ENCODE measurements at regions not wholly inside any gene's neighbourhood (a gene's known extent, or its start where the extent isn't known, plus 50 kb on each side); places are given as distances from the start of the nearest gene placed in this dataset.

GRCh38 chr13:70668983-70669382 is 560.7 kb upstream of the KLHL1 start:
- no peak for FAIRE-seq
- no peak for DNase-seq (ENCODE audit: low spot score)

GRCh38 chr13:70668293-70668692 is 560.0 kb upstream of the KLHL1 start:
- no peak for DNase-seq (ENCODE audit: low spot score)
- no peak for FAIRE-seq

DNA sequence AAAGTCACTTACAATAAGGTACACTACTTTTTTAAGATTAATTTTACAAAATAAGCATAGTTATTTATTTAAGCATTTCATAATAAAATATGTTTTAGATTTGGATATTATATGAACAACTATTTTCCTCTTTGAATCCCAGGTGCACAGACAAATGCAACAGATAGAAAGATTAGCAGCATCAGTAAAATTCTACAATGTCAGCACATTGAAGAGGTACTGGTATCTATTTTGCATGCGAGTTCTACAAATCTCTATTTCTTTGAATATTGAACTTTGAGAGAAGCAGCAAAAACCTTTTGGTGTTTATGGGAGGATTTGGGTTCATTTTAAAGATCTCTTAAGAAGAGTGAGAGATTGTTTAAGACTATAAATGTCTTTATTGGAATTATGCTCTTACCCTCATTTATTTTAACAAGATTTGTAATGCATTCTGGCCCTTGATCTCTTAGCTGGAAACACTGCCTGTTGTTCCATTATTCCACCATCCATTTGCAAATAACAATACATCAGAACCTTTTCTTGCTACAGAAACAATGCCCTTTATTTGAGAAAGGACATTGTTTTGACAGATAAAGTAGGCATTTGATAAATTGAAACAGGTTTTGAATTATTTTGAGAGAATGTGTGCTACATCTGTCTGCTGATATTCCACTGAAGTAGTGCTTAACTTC is 558.8 kb upstream of the KLHL1 start:
- no peak for DNase-seq (ENCODE audit: low spot score)
- no peak for FAIRE-seq

DNA sequence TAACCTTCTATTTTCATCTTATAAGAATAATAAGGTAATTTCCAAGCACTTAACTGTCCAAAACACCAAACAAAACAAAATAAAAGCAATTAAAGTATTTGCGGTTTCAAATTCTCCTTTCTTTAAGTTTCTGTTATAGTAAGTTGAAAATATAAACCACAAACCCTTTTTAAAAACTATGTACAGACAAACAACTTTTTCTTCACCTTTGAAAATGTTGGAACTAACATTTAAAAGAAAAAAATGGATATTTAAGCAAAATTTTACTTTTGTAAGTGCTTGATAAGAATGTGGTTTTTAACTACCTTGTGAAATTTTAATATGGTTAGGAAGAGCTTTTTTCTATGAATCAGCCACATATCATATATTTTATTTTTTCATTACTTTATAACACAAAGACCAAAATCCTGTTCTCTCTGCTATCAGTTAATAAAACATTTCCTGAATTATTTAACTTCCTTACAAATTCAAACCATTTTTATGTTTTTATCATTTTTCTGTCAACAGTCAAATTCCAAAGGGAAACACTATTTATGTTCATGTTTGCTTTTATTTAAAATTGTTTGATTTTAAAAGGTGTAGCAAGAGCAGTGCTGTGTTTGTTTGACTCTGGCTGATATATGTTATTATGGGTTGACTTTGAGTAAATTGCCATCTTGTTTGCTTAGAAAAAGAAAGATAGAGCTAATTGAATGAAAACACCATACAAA is 554.1 kb upstream of the KLHL1 start:
- no peak for FAIRE-seq
- DNase-seq (ENCODE audit: low spot score), result no peak

DNA sequence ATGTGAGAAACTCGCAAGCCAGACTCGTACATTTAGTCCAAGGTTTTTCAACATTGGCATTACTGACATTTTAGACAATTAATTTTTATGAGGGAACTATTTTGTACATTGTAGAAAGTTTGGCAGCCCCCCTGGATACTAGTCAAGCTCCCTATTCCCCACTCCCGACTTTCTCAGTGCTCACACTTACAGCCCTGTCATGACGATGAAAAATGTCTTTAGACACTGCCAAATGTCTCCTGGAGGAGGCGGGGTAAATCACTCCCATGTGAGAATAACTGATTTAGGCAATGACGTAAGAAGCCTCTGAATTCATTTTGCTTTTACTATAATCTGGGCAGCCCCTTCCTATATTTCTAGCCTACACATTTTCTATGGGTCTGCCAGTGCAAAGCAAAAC is 535.8 kb upstream of the KLHL1 start:
- no peak for DNase-seq (ENCODE audit: low spot score)
- FAIRE-seq, result no peak

DNA sequence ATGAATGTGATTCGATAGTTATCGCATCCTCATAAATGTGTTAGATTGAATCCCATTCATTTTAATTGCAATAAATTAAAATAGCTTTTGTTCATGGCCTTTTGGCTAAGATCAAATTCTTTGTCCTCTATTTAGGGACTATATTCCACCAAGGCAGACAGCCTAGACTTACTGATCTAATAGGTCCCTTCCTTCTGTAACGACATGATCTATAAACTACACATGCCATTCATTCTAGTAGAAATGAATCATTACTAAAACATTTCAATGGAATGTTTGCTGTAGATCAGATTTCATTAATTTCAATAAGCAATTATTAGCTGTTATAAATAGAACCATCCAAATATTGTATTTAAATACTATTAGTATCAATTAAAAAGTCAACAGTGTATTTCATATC is 526.6 kb upstream of the KLHL1 start:
- FAIRE-seq (no peak), DNase-seq (ENCODE audit: low spot score) (peak; percentile 1)

- DNase-seq (ENCODE audit: low spot score) (no peak), FAIRE-seq (no peak)
These were observed 522.0 kb upstream of the KLHL1 start for GRCh38 chr13:70630247-70630646.

DNA sequence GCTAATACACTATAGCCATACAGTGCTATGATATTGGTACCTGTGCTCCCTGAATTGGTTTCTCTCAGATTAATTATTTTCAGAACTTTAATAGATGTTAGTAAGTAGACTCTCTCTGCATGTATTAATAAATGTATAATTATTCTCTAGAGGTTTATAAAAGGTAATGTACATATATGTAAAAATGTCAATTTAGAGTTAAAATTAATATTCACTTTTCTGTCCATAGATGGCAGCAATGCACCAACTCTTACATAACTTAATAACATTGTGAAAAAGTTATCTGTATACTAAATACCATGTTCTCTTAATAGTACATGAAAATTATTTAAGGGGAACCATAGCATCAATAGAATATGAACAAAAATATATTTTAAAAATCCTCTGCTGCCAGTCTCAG is 515.0 kb upstream of the KLHL1 start:
- no peak for DNase-seq (ENCODE audit: low spot score)
- no peak for FAIRE-seq

DNA sequence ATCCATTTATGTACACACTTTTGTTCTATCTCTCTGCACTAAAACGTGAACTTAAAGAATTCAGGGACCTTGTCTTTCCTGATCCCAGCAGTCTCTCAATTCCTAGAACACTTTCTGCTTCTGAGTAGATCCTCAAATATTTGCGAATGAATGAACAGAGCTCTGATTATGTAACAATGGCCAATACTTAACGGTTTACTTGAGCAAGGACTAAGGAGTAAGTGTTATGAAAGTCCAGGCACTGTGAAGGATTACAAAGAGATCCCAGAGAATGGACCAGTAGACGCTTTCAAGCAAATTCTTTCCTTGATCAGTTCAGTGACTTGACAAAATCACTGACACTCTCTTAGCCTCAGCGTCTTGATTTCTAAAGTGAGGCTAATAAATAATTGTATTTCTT is 514.5 kb upstream of the KLHL1 start:
- FAIRE-seq (no peak), DNase-seq (ENCODE audit: low spot score) (no peak)

- no peak for FAIRE-seq
These were observed 511.7 kb upstream of the KLHL1 start for GRCh38 chr13:70619936-70620335.

DNA sequence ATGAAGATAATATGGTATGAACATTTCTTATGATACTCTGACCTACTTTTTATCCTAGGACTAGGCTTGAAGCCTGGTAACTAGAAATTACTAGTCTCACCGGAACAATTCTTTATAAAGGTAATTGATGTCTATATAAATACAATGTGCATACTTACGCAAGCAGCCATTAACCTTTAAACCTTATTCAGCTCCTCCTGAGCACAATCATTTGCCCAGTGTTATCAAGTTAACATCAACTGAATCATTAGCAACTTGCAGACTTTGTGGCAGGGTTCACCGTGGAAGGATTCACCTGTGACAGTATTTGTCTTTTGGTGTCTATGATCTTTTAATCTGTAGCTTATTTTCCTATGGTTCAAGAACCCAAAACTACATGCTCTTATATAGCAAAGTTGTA is 508.6 kb upstream of the KLHL1 start:
- FAIRE-seq (no peak), DNase-seq (ENCODE audit: low spot score) (no peak)

More at GRCh38 chr13:70619936-70620335, 511.7 kb upstream of the KLHL1 start:
- no peak for DNase-seq (ENCODE audit: low spot score)

DNA sequence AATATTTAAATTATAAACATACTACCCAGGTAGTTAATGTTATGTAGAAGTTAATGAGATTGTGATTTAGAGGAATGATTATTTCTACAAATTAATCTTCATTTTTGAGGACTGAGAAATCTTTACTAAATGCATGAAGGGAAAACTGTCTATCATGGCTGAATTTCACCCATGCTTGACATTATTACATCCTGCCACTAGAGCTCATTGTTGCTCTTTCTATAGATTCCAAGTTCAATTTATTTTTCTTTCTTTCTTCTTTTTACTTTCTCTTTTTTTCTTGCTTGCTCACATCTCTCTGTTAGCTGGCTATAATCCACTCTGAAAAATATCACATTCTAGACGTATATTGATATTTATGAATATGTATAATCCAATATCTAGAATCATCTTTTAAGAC is 505.0 kb upstream of the KLHL1 start:
- DNase-seq (ENCODE audit: low spot score) (no peak), FAIRE-seq (no peak)

DNA sequence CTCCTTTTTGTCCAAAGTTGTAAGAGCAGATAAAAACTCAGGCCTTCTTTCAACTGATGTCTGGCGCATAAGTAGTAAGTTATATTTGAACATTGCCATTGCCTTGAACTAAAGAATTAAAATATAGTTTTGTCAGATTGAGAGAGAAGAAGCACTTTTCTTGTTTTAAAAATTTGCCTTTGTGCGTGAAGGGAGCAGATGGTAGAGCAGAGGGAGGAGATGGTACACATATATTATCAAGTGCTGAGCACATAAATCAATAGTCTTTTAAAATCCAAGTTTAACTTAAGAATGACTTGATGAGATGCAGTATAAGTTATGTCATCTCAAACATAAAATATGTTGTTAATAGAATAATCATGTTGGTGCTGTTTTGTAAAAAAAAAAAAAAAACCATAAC is 504.6 kb upstream of the KLHL1 start:
- DNase-seq (ENCODE audit: low spot score), result no peak
- FAIRE-seq, result no peak

DNA sequence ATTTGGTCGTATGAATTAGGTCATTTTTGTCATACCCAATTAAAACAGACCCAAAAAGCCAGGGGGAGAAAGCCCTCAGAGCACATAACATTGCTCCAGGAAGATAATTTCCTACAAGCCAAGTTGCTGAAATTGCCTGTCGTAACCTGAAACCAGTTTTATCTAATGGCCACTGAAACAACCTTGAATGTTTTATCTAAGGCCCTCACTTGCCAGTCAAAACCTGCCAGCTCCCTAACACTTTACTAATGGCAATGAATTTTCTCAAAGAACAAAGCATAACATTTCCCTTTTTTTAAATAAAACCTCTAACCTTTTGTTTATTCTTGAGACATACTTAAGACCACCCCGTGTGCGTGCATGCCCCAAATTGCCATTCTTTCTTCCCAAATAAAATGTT is 496.2 kb upstream of the KLHL1 start:
- no peak for DNase-seq (ENCODE audit: low spot score)
- no peak for FAIRE-seq

GRCh38 chr13:70593716-70594115 is 485.5 kb upstream of the KLHL1 start:
- no peak for FAIRE-seq
- no peak for DNase-seq (ENCODE audit: low spot score)

DNA sequence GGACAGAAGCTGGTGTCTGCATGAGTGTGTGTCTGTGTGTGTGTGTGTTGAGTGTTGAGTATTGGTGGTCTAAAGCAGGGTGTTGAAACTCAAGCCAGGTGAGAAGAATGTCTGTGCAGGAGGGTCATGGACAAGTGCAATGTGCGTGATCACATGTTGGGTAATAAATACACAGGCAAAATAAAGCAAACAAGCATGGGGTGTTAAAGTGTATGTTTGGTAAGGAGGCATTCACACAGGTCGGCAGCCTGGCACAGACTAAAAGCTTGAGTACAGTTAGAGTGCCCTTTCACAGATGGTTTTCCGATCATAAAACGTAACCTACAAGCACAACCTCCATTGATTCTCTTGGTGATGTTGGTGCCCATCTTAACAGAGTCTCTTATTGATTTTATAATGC is 476.9 kb upstream of the KLHL1 start:
- DNase-seq (ENCODE audit: low spot score) (no peak), FAIRE-seq (no peak)

DNA sequence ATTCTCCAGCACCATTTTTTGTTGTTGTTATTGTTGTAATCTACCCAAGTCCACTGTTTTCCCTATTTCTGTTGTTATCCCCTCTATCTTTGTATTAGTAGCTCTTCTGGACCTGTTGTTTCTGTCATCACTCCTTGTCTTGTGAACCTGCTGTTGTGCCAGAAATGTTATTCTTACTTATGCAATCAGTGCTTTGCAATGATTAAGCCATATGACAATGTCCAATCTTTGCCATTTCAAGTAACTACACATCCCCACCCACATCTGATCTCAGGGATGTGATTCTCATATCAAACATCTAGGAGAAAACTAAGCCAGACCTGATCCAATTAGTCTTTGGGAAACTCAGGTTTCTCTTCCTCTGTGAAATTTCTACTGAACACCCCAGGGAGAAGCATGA is 472.6 kb upstream of the KLHL1 start:
- no peak for FAIRE-seq

DNA sequence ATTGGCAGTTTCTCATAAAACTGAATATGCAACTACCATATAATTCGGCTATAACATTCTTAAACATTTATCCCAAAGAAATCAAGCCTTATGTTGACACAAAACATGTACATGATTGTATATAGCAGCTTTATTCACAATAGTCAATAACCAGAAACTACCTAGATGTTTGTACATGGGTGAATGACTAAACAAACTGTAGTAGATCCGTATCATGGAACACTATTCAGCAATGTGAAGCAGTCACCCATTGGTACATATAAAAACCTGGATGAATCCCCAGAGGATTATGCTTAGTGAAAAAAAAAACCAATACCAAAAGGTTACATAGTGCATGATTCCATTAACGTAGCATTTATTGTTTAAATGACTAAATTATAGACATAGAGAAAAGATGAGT is 471.7 kb upstream of the KLHL1 start:
- no peak for DNase-seq (ENCODE audit: low spot score)
- no peak for FAIRE-seq

More for the DNA sequence above, 472.6 kb upstream of the KLHL1 start:
- DNase-seq (ENCODE audit: low spot score), result no peak

DNA sequence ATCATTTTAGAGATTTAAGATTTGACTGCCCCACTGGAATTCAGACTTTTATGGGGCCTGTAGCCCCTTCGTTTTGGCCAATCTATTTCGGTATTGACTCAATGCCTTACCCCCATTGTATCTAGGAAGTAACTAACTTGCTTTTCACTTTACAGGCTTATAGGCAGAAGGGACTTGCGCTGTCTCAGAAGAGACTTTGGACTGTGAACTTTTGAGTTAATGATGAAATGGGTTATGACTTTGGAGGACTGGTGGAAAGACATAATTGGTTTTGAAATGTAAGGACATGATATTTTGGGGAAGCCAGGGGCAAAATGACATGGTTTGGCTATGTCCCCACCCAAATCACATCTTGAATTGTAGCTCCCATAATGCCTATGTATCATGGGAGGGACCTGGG is 463.0 kb upstream of the KLHL1 start:
- FAIRE-seq (no peak), DNase-seq (ENCODE audit: low spot score) (no peak)

DNA sequence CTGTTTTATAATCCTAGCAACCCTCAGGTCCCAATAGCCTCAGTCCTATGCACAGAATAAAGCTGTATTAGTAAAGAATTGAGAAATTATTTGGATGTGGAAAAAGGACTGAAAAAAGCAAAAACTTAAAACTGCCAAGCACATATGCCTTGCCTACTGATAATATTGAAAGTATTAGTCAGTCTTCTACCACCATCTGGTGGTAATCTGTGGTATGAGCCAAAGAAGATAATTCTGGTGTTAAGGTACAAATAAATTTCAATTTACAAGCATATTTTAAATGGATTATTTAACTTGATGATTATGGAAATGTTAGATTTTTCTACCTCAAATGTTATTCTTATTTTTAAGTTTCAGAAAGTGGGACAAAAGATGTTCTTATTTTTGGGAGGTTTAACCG is 460.3 kb upstream of the KLHL1 start:
- peak; percentile 4 for DNase-seq (ENCODE audit: low spot score)
- FAIRE-seq, result no peak

DNA sequence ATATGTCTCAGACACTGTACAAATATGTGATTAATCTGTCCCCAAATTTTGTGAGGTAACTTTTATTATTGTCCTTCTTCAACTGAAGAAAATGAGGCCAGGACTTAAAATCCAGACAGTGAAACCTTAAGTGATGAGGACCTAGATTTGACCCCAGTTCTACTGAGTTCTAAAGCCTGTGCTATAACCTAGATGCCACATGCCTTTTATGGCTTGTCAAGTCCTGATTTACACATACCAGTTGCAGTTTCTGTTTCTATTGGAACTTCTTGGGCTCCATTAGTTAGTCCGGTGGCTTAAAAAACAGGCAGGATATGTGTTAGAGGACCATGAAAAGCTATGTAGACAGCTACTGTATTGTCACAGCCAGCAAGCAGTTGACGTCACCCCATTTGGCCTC is 436.5 kb upstream of the KLHL1 start:
- DNase-seq (ENCODE audit: low spot score) (no peak), FAIRE-seq (no peak)

DNA sequence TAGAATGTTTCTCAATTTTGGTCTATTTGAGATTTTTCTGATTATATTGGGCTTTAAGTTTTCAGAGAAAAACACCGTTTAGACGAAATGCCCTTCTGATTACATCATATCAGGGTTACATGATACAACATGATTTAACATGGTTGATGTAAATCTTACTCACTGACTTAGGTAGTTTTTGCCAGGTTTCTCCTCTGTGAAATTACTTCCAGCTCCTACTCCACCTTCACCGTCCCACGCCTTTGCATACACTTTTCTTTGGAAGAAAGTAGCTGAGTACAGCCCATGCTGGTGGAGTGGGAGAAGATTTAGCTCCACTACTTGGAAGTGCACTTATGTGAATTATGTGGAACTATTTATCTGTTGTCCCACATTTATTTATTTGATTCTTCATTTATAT is 433.2 kb upstream of the KLHL1 start:
- no peak for FAIRE-seq
- DNase-seq (ENCODE audit: low spot score), result no peak

DNA sequence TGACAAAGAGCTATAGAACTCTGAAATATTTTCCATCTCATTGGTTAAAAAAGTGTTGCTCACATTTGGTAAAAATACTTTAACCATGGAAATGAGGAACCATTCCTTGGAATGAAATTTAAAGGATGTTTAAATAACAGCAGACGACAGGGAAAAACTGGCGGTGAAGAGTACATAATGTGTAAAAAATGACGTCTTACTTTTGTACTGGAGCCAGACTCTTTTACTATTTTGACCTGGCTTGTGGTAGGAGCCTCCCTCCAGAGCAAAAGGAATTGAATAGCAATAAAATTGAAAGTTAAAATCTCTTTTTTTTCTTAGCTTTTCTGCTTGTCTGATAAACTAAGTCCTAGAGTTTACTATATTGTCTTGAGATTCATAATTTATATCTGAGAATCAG is 426.2 kb upstream of the KLHL1 start:
- no peak for FAIRE-seq
- no peak for DNase-seq (ENCODE audit: low spot score)

Measured in urothelium cell line (cell line).